HG02623 (cell line): ENCODE measurements at regions not wholly inside any gene's neighbourhood (a gene's known extent, or its start where the extent isn't known, plus 50 kb on each side); places are given as distances from the start of the nearest gene placed in this dataset.
"Not testable (repeated sequence)": the region's sequence is repeated elsewhere in the genome, so short reads cannot be mapped to it uniquely, and the experiment has no call there.

Experiments
- ATAC-seq: cut with Tn5 transposase; IDR thresholded peaks from one replicate; pipeline ENCODE4 v1.9.1; 2021; ENCODE audit warnings: moderate library complexity; ENCODE audit not compliant: unreplicated experiment

DNA sequence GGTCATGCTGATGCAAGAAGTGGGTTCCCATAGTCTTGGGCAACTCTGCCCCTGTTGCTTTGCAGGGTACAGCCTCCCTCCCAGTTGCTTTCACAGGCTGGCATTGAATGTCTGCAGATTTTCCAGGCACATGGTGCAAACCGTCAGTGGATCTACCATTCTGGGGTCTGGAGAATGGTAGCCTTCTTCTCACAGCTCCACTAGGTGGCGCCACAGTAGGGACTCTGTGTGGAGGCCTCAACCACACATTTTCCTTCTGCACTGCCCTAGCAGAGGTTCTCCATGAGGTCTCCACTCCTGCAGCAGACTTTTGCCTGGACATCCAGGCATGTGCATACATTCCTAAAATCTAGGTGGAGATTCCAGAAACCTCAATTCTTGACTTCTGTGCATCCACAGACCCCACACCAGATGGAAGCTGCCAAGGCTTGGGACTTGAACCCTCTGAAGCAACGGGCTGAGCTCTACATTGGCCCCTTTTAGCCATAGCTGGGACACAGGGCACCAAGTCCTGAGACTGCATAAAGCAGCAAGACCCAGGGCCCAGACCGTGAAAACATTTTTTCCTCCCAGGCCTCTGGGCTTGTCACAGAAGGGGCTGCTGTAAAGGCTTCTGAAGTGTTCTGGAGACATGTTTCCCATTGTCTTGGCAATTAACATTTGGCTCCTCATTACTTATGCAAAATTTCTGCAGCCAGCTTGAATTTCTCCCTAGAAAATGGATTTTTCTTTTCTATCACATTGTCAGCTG lies 466.2 kb upstream of the PBX1 start:
- ATAC-seq, result no peak

GRCh38 chr1:164093543-164093942 lies 465.4 kb upstream of the PBX1 start:
- no peak for ATAC-seq

GRCh38 chr1:164101802-164102201 lies 457.2 kb upstream of the PBX1 start:
- no peak for ATAC-seq

DNA sequence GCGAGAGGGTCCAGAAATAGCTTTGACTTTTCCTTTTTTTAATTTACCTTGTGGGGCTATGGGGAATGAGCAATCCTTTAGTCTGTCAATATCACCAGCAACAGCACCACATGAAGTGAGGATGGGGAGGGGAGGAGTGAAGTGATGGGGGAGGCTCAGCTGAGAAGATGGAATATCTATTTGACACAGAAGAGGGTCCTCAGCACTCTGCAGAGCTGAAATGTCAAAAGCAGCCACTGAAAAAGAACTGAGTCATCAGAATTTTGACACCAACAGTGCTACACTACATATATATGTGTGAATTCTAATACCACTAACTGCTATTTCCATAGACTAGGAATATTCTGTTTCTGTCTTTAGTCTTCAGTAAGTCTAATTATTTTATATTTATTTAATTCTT lies 427.0 kb upstream of the PBX1 start:
- no peak for ATAC-seq

DNA sequence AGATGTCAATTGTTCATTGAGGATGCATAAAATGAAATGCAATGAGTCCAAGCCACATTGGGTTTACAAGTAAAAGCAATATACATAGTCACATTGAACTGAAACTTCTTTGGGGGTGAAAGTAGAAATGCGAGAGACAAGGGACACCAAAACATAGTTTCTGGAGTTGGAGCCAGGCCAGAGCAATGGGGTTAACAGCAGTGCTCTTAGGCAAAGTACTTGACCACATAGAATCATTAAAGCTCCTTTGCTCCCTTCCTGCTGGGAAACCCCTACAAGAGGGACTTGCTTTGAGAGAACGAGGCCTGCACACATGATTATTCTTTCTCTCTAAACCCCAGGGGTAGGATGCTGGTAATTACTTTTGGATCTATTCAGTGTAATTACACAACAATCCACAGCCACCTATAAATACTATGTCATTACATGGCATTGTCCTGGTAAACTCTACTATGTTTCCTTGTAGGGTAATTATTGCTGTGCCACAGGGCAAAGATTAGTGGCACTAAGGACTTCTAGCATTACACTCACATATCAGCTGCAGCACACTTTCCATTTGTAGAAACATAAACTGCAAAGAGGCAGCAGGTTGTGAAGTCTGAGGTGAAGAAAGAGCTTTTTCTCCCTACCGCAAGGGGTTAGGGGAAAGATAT lies 421.6 kb upstream of the PBX1 start:
- ATAC-seq, result no peak

DNA sequence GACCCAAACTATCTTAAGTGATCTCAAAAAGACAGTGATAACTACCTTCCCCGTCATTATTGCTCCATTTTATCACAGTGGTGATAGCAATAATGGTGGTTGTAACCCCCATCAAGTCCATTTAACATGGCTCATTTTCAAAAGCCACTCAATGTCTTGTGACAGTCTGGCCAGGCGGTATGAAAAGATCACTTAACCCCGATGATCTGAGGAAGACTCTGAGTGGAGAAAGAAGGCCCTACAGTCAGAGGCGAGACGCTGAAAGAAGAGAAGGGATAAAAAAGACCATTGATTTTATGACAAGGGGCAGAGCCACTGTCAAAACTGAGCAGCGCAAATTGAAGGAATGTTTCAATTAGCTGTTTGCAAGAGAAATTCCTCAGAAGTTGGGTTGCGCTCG lies 417.2 kb upstream of the PBX1 start:
- ATAC-seq, result no peak

DNA sequence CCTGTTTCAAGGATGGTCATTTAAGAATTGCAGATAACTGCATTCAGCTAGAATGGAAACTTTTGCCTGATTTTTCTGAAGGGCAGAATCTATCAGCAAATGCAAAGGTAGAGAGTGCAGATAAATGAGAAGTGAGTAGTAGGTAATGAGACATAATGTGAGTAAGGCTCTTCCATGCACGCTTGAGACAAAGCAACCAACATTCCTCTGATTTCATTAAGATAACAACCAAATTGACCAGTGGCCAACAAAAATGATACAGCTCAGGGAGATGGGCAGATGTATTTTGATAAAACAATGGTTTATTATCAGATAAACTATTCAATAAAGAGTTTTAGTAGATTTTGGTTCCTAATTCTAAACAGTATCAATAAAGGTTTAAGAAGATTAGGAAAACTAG lies 404.4 kb upstream of the PBX1 start:
- ATAC-seq, result no peak

DNA sequence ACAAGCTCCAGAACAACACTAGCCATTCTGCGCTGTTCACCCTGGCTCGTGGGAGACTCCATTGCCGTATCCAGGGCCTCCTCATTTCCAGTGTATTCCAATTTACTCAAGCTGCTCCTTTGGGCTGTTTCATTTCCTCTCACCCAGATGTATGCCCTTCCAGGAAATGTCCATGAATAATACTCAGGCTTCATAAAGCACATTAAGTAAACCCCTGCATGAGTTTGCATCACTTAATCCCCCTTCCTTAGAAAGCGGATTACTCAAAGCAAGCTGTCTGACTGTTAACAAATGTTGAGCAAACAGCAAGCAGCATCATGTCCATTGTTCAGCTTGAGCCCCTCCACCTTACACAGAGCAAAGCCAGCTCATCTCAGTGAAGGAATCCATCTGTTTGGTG lies 403.6 kb upstream of the PBX1 start:
- no peak for ATAC-seq

DNA sequence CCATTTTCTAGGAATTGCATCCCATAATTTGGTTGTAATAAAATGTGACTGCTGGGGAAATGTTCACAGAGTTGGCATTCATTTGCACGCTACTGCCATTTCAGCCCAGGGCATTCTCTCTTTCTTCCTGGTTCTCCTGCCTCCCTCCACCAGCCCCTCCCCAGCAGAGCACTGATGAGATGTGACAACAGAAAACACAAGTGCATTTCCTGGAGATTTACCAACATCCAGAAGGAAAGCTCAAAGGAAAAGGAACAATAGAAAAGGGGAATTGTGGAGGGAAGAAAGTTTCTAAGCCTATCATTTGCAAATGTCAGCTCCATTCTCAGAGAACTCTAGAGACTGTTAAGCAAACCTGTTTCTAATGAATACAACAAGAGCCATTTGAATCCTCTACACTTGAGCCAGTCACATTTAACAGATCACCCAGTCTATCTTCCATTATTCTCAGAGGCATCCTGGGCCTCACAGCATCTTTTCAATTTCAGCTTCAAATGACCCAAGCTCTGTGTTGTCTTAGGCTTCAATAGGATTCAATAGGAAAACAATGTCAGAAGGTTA lies 395.6 kb upstream of the PBX1 start:
- ATAC-seq, result no peak

GRCh38 chr1:164165466-164165865 lies 393.5 kb upstream of the PBX1 start:
- ATAC-seq, result no peak

- ATAC-seq, result not testable (repeated sequence)
Observed at GRCh38 chr1:164166454-164166853, 392.5 kb upstream of the PBX1 start.

GRCh38 chr1:164177118-164177517 lies 381.9 kb upstream of the PBX1 start:
- no peak for ATAC-seq

- no peak for ATAC-seq
Observed at GRCh38 chr1:164180824-164181223, 378.2 kb upstream of the PBX1 start.

- no peak for ATAC-seq
Observed at GRCh38 chr1:164183854-164184635, 374.9 kb upstream of the PBX1 start.

DNA sequence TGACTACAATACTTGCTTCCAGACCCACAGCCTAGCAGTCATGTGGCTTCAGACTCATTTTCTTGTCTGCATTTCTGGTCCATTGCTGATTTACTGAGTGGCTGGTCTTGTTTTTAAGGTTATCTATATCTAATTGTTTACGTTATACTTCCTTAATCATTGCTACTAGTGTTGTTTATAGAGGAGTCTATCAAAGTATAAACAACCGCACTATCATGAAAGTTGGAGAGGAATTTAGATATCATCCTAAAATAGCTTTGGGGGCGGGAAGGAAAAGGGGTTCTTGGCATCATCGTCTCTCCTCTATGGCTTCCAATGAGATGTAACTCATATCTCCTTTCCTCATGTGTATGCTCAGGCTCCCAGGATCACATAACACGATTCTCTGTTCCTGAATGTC lies 372.1 kb upstream of the PBX1 start:
- no peak for ATAC-seq

DNA sequence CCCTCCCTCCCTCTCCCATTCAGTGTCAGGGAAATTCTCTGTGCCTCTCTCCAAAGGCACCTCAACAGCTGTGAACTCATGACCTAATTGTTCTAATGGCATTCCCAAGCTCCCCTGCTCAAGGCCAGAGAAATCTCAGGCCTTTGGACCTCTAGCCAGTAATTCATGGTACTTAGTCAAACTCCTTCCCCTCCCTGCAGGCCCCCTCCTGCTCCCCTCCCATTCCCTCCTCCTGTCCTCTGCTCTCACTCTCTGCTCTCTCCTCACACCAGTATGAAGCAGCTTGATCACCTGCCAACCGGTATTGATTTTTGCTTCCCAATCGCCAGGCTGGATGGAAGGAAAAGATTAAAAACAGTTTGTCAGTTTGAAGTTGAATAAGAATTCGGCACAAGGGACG lies 370.5 kb upstream of the PBX1 start:
- no peak for ATAC-seq

- ATAC-seq, result no peak
Observed at GRCh38 chr1:164191191-164191590, 367.8 kb upstream of the PBX1 start.

DNA sequence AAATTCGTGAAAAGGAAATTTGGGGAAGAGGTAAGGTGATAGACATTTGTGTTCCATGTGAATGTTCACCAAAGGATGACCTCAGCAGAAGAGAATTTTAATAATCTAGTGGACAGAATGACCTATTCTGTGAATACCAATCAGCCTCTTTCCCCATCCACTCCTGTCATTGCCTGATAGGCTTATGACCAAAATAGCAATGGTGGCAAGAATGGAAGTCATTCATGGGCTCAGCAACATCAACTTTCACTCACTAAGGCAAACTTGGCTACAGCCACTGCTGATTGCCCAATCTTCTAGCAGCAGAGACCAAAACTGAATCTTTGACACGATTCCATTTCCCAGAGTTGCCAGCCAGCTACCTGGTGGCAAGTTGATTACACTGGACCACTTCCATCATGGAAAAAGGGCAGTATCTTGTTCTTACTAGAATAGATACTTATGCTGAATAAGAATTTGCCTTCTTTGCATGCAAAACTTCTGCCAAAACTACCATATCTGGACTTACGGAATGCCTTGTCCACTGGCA lies 348.7 kb upstream of the PBX1 start:
- ATAC-seq, result no peak

DNA sequence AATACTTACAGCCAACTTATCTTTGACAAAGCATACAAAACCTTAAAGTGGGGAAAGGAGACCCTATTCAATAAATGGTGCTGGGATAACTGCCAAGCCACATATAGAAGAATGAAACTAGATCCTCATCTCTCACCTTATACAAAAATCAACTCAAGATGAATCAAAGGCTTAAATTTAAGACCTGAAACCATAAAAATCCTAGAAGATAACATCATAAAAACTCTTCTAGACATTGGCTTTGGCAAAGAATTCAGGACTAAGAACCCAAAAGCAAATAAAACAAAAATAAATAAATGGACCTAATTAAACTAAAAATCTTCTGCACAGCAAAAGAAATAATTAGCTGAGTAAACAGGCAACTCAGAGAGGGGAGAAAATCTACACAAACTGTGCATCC lies 335.6 kb upstream of the PBX1 start:
- no peak for ATAC-seq

GRCh38 chr1:164225011-164225410 lies 334.0 kb upstream of the PBX1 start:
- no peak for ATAC-seq

GRCh38 chr1:164226977-164227376 lies 332.0 kb upstream of the PBX1 start:
- ATAC-seq, result no peak
